Erythroblast (primary cell): ENCODE measurements at regions not wholly inside any gene's neighbourhood (a gene's known extent, or its start where the extent isn't known, plus 50 kb on each side); places are given as distances from the start of the nearest gene placed in this dataset.

Source experiments
- GATA1 ChIP-seq: IDR thresholded peaks from 2 replicates; pipeline ENCODE4 v1.6.1; 2011; ENCODE audit warnings: low read depth, mild to moderate bottlenecking, control low read depth, low read length, moderate library complexity
- POLR2A ChIP-seq: IDR thresholded peaks from 2 replicates; pipeline ENCODE4 v1.6.1; 2011; ENCODE audit warnings: mild to moderate bottlenecking, low read length

- TF ChIP-seq POLR2A (no peak), GATA1 (no peak)
These were observed 70.5 kb upstream of the PTCH1 start for GRCh38 chr9:95587021-95587964.
